HCT116 (cell line): ENCODE measurements at regions not wholly inside any gene's neighbourhood (a gene's known extent, or its start where the extent isn't known, plus 50 kb on each side); places are given as distances from the start of the nearest gene placed in this dataset.

Experiments used
- RAD21 ChIP-seq: IDR thresholded peaks from 2 replicates; pipeline ENCODE4 v1.6.1; 2012; ENCODE audit warnings: low read depth, mild to moderate bottlenecking
- SIN3A ChIP-seq: IDR thresholded peaks from 2 replicates; pipeline ENCODE4 v1.6.1; 2012; ENCODE audit warnings: low read depth

- TF ChIP-seq SIN3A: no peak
- no peak for TF ChIP-seq RAD21
These were observed 83.3 kb upstream of the PCDH8 start for GRCh38 chr13:52931539-52932431.
